ENCODE measurements at regions not wholly inside any gene's neighbourhood (a gene's known extent, or its start where the extent isn't known, plus 50 kb on each side); places are given as distances from the start of the nearest gene placed in this dataset.
"Not testable (repeated sequence)": the region's sequence is repeated elsewhere in the genome, so short reads cannot be mapped to it uniquely, and the experiment has no call there.

DNA sequence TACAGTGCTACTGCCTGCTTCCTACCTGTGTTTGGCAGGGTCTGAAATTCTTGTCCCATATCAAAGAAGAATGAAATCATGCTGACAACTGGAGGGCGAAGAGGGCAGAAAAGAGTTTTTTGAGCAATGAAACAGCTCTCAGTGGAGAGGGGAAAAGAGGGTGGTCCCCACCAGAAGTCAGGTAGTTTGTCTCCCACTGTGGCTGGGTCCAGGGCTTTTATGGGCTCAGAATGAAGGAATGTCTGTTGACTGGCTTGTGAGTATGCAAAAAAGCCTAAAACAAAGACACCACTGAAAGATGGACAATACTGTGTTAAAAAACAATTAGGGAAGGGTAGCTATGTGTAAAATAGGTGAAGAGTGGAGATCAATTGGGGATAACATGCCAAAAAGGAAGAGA, 115.0 kb downstream of the ADAM29 start:
- DNase-seq (ENCODE audit: low spot score), result no peak

DNA sequence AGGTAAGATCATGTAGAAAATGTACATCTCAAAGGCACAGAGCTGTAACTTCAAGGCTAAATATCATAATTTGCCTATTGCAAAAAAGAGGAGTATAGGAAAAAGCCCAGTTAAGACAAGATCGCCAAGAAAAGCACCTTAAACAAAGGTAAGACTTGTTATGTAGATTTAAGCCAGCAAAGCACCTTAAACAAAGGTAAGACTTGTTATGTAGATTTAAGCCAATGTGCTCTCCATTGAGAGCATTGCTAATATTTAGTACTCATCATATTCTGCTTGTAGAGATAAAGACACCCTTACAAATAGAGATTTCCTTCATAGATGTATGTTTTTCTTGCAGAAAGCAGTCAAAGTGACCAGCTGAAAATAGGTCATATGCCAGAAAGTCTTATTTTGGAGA, 115.8 kb downstream of the ADAM29 start:
- no peak for DNase-seq (ENCODE audit: low spot score)

DNA sequence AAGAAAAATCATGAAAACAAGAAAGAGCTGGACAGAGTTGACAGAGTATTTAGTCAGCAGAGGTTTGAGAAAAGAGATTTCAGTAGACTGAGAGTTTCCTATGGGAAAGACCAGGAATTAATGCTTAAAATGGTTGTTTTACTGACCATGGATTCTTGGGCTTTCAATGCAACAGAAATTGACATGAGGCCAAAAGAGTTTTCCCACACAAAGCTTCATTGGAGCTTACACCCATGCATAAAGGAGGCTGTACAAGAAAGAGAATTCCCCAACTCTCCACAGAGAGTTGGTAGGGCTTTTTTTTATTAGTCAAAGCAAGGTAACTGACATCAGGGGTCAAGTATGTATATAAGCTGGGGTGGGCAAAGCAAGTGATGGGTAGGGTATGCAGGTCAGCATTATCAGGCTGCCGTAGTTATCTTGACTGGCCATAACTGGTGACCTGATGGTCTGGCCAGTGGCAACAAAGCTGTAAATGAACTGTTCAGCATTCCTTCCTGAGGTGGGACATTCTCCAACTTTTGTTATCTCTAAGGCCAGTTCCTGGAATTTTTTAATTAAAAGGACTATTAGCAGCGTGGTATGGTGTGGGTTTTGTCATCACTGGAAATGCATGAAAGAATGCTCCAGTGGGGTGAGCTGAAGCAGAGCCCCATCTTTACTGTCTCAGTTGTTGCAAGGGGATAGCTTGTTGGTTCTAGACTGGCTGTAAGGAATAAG, 117.0 kb downstream of the ADAM29 start:
- DNase-seq (ENCODE audit: low spot score), result no peak

DNA sequence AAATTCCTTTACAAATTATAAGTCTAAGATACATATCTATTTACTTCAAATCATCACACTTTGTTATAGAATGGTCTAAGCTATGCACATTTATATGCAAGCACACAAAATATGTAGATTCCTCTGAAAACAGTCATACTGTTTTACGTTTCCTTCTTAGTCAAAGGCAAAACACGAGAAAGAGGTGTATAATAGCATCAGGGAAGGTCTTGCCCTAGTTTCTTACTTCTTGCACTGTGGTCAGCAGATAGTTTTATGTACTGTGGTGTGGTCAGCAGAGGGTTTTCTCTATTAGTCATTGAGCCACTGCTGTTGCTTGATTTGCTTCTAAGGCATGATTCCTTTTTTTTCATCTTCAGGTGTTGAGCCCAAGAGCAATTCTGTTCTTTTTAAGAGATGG, 117.7 kb downstream of the ADAM29 start:
- DNase-seq (ENCODE audit: low spot score), result no peak

DNA sequence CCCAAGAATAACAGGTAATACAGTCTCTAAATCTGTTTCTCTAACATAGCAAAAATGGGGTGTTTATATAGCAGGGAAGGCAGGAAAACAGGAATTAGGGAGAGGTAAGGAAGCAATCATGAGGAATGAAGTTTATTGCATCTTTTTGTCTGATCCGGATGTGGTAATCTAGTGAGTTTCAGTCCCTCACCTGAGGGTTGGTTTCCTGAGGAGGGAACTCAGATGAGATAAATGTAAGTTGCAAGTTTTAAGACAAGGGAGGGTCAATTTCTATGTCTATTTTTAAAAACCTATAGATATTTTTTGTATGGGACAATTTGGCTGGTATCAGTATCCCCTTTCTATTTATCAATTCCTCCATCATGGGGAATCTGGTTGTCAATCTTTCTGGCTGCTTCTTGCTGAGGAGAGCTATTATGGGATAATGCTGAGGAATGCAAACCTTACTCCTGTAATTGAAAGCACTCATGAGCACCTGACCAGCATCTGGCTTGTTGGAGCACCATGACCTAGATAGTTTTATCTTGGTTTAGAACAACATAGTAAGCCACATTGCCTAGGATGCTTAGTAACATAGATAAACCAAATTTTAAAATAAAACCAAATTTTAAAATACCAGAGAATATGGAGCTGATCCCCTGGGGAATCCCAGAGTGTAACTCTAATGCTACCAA, 130.1 kb downstream of the ADAM29 start:
- DNase-seq (ENCODE audit: low spot score), result no peak

DNA sequence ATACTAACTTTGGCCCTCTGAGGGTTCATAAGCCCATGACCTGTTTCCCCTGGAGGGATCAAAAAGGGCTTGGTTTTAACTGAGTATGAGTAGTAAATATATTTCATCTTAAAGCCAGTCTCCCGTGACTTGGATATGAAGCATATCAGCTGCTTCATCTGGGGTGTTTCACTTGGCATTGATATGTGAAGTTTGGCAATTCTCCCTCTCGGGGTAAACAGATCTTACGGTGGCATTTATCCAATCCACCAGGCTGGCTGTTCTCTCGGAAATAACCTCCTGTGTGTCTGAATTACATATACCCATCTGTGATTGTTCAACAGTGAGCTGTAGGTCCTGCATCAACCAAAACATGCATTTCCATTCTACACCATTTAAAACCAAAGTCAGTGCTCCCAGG, 130.7 kb downstream of the ADAM29 start:
- no peak for DNase-seq (ENCODE audit: low spot score)

DNA sequence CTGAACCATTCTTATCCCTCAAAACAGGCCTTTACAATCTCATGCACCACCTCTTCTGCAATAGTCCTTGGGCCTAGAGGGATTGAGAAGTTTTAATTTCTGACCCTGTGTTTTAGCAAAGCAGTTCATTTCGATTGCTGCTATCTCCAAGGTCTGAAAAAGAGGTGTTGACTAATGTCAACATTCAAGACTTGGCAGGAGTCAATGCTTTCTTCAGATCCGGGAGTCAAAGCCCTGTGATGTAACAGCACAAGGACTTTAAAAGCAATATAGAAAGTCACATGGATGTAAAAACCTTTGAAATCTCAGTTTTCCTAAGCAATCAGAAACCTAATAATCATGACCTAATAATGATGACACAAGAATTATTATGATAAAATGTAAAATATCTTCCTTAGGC, 133.8 kb downstream of the ADAM29 start:
- DNase-seq (ENCODE audit: low spot score), result no peak

DNA sequence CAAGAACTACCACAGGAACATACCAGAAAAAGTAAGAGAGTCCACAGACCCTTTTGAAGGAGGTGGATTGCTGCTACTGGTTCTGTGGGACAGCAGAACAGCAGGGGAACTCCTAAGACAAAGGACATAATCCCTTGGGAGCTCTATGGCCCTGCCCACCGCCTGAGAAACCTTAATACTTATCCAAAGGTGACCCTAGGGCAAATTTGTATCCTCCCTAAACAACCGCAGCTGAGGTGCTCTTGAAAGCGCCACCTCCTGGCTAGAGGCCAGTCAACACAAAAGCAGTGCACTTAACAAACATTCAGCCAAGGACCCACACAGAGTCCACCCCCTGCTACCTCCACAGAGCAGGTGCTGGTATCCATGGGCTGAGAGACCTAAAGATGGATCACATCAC, 136.8 kb downstream of the ADAM29 start:
- DNase-seq (ENCODE audit: low spot score), result no peak

DNA sequence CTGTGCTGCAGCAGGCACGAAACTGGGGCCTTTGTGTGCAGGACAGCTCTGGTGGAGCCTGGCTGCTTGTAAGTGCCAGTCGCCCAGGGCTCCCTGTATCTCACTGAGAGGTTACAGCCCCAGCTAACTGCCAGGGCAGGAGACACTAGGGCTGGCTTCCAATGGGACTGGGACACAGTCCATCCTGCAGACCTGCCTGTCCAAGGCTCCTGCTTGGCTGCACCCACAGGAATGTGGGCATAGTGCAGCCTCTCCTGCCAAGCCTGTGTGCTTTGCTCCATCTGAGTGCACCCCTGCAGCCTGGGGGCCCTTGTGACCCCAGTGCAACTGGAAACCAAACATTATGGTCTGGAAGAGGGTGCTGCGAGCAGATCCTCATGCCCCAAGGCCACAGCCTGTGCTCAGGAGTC, 144.0 kb downstream of the ADAM29 start:
- DNase-seq (ENCODE audit: low spot score), result no peak

DNA sequence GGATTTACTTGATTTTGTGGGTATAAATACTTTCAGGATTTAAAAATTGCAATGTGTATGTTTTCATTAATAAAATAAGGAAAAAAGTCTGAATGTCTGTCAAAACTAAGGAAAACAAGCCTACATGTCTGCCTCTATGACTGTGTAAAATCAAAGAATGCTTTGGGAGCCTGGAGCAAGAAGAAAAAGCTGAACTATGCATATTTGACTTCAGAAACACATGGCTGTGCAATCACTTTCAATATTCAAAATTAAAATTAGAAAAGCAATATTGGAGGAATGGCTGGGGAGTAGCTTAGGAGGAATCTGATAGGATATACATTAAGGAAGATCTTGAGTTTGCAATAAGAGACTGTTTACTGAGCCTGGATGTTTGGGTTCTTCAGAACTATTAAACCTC, 147.1 kb downstream of the ADAM29 start:
- no peak for DNase-seq (ENCODE audit: low spot score)

DNA sequence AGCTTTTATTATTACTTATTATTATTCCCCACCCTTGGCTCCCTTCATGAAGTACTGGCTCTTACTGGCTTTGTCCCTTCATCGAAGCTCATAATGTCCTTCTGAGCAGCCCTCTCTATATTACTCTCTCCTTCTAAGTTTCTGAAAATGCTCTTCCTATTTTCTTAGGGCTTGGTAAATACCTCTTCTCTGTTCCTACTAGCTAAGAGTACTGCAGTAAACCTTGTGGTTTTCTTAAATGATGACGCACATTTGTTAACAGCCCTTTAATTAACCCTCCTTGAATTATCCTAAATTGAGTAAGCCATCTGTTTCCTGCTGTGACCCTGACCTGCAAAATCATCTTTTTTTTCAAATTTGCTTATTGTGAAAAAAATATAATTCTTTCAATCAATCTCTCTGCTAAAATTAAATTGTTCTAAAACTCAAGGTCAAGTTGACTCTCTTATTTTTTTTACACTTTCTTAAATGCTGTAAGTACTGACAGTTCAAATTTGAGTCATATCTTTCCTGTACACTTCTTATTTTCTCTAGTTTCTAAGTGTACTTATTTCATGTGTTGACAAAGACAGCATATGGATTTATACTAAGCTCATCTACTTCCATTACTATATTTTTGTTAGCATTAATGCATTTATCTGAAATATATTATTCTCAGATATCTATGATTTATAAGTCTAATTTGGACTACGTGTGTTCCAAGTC, 148.9 kb downstream of the ADAM29 start:
- DNase-seq (ENCODE audit: low spot score), result no peak

DNA sequence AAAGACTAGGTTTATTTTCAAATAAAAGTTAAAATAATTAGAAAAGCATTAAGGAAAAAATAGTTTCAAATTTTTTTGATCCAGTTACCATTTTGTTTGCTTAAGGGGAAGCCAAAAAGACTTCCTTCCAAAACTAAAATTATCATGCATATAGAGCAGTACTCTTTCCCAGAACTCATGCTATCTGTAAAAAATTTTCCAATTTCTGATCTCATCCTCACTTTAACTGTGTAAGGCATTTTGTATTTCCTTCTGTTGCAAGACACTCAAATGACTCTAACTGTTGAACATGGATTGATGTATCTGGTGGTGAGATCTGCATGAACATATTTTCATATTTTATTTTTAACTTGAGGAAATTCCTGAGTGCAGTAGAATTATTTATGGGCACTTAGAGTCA, 150.1 kb downstream of the ADAM29 start:
- DNase-seq (ENCODE audit: low spot score), result no peak

DNA sequence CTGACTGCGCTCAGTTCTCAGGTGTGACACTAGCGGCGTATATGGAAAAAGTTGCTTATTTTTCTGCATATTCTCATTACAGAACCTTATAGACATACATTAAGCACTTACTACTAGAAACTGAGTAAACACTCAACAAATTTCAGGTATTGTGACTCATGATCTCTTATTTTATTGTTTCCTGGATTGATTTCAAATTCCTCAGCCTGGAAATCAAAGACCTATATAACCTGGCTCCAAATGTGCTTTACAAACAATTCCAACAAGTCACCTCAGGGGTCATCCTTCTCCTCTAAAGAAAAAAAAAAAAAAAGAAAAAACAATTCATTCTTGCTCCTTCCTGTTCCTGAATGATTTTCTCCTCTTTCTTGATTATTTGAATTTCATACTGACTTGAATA, 152.3 kb downstream of the ADAM29 start:
- DNase-seq (ENCODE audit: low spot score), result no peak

DNA sequence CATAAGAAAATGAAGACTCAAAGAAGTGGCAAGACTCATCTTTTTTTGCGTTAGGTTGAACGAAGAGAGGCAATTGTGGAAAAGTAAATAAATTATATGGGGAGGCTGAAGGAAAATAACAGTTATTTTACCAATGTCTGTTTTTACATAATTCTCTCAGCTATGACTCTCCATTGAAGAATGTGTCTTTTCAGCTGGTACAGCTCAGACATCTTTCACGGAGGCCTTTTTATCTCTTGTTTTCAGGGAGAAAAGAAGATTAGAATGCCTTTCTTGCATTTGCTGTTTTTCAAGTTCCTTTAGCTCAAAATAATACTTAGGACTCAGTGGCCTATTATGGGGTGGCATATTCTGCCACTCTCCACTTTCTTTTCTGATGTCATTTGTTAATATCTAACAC, 153.0 kb downstream of the ADAM29 start:
- DNase-seq (ENCODE audit: low spot score), result no peak

DNA sequence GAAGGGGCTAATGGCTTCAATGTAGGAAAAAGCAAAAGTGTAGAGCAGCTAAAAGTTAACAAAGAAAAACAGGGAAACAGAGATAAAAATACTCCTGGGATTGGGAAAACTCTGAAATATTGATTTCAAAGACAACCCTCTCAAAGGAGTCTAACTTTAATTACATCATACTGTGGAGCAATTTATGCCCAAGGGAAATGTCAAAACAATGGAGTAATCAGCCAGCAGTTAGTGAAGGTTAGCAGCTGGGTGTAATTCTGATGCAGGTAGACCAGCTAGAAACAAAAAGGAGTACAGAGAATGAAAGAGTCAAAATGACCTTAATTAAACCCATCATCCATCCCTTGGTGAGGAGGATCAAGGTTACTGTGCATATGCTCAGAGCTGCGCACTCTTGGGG, 169.0 kb downstream of the ADAM29 start:
- no peak for DNase-seq (ENCODE audit: low spot score)

DNA sequence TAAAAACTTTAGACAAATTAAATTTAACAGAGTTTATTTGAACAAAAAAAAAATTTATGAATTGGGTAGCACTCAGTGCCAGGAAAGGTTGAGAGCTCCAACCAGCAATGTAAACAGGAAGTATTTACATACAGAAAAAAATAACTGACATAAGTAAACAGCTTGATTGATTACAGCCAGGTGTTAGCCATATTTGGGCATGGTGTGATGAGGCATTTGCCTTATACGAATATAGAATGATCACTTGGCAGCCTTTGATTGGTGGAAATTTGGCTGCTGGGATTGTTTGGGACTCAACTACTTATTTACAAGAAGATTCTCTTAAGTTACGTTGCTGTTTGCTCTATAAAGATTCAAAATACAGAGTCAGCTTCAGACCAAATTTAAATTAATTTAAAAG, 172.0 kb downstream of the ADAM29 start:
- no peak for DNase-seq (ENCODE audit: low spot score)

DNA sequence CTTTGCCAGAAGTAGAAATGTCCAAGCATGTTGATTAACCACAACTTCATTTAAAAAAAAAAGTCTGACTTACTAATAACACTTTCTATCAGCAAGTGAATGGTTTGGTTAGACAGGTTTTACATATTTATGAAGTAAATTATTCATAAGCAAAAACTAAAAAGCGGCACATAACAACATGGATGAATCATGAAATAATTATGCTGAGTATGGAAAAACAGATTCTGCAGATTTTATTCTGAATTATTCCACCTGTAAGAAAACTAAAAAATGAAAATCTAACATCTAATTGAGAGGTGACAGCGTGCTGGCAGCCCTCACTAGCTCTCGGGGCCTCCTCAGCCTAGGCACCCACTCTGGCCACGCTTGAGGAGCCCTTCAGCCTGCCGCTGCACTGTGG, 173.5 kb downstream of the ADAM29 start:
- no peak for DNase-seq (ENCODE audit: low spot score)

DNA sequence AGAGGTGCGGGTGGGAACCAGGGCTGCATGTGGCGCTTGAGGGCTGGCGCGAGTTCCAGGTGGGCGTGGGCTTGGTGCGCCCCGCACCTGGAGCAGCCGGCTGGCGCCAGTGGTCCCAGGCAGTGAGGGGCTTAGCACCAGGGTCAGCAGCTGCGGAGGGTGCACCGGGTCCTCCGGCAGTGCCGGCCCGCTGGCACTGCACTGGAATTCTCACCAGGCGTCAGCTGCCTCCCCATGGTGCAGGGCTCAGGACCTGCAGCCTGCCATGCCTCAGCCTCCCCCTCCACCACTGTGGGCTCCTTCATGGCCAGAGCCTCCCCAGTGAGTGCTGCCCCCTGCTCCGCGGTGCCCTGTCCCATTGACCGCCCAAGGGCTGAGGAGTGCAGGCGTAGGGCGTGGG, 174.0 kb downstream of the ADAM29 start:
- DNase-seq (ENCODE audit: low spot score), result no peak

DNA sequence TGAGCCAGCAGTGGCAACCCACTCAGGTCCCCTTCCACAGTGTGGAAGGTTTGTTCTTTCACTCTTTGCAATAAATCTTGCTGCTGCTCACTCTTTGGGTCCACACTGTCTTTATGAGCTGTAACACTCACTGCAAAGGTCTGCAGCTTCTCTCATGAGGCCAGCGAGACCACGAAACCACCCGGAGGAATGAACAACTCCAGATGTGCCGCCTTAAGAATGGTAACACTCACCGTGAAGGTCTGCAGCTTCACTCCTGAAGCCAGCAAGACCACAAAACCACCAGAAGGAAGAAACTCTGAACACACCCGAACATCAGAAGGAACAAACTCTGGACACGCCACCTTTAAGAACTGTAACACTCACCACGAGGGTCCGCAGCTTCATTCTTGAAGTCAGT, 174.9 kb downstream of the ADAM29 start:
- not testable (repeated sequence) for DNase-seq (ENCODE audit: low spot score)

DNA sequence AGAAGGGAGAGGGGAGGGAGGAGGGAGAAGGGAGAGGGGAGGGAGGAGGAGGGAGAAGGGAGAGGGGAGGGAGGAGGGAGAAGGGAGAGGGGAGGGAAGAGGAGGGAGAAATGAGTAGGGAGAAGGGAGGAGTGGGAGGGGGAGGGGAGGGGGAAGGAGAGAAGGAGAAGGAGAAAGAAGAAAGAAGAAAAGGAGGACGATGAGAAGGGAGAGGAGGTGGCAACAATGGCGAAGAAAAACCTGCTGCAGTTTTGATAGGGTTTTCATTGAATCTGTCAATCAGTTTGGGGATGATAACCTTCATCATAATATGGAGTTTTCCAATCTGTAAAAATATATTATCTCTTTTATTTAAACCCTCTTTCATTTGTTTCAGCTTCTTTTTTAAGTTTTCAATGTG, 185.2 kb downstream of the ADAM29 start:
- DNase-seq (ENCODE audit: low spot score), result no peak

DNA sequence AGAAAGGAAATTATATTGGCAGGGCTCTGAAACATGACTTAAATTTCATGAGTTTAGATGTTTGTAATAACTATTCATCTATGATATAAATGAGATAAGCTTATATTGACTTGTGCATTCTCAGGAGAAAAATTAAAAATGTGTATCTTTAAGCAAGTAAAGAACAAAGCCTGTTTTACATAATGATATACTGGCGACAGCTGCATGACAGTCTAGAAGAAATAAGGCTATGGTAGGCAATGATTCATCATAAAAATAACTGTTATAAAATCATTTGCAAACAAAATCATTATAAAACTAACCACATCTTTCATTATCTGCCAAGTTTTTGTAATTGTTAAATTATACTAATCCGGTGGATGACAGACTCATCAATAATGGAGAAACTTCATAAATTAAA, 188.1 kb downstream of the ADAM29 start:
- no peak for DNase-seq (ENCODE audit: low spot score)

DNA sequence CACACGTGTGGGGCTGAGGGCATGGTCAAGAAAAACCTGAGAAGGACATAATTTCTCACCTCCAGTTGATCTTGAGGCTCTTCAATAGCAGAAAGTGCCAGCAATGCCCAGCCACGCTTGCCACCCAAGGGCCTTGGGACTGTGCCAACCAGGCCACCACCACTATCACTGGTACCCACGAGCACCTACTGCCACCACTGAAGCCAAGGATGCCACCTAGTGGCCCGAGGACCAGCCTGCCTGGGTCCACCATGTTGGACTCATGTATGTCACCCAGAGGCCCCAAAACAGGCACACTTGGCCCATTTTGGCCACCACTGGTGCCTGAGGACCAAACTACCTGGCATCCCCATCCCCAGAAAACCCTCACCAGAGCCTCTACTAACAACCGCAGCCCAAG, 191.8 kb downstream of the ADAM29 start:
- no peak for DNase-seq (ENCODE audit: low spot score)

Measured in SK-N-DZ (cell line).